Panc1 (cell line): ENCODE measurements at regions not wholly inside any gene's neighbourhood (a gene's known extent, or its start where the extent isn't known, plus 50 kb on each side); places are given as distances from the start of the nearest gene placed in this dataset.

Source experiments
- ATAC-seq: fragments of 200-7000 bp; cut with Tn5 transposase; 2 replicates; pipeline ENCODE4 v1.9.1; 2020; ENCODE audit warnings: mild to moderate bottlenecking, moderate library complexity
- BruUV-seq: library from RNA; stranded (reverse); fragments of 400-500 nt; replicated peaks from 2 replicates; lab custom pipeline; 2021; lab: Mats Ljungman, UMichigan
- CTCF ChIA-PET: fragments of 300-600 bp; sonication (Branson Sonifier 250); formaldehyde crosslinking; loops from one replicate; lab custom pipeline; 2022; ENCODE audit warnings: antibody characterized with exemption; lab: Charles Lee
- POLR2A ChIA-PET: fragments of 300-600 bp; sonication (Branson Sonifier 250); formaldehyde crosslinking; loops from one replicate; lab custom pipeline; 2022; ENCODE audit warnings: antibody characterized with exemption; lab: Charles Lee
- DNase-seq: peaks from one replicate; pipeline ENCODE4 v3.0.0-alpha.2; 2010; ENCODE audit warnings: low read depth, low spot score
- H3K27ac ChIP-seq: 2 replicates; pipeline ENCODE4 v1.5.1; 2011; ENCODE audit warnings: mild to moderate bottlenecking, low read length, inconsistent platforms
- H3K27me3 ChIP-seq: fragments of 200-500 bp; sonication (Bioruptor generic); 2 replicates; pipeline ENCODE4 v1.6.0; 2014; ENCODE audit warnings: low read length, inconsistent platforms; ENCODE audit not compliant: control insufficient read depth, insufficient read depth
- H3K36me3 ChIP-seq: fragments of 200-500 bp; sonication (Bioruptor generic); 2 replicates; pipeline ENCODE4 v1.5.1; 2014; ENCODE audit warnings: inconsistent platforms, mild to moderate bottlenecking, low read length, moderate library complexity; ENCODE audit not compliant: control insufficient read depth, insufficient read depth
- H3K4me1 ChIP-seq: 2 replicates; pipeline ENCODE4 v1.5.1; 2011; ENCODE audit warnings: inconsistent platforms, mild to moderate bottlenecking, low read length, moderate library complexity; ENCODE audit not compliant: control insufficient read depth, insufficient read depth
- H3K4me3 ChIP-seq, 2 experiments: 2 replicates each; pipeline ENCODE4 v1.5.1; 2011 to 2012; ENCODE audit warnings: low read depth in 2 of 2, low read length in 2 of 2, mild to moderate bottlenecking in 2 of 2, inconsistent platforms in 1 of 2, moderate library complexity in 1 of 2
- H3K9me3 ChIP-seq: fragments of 200-500 bp; sonication (Bioruptor generic); 2 replicates; pipeline ENCODE4 v1.5.1; 2014; ENCODE audit warnings: low read depth, mild to moderate bottlenecking, inconsistent platforms, low read length, moderate library complexity; ENCODE audit not compliant: control insufficient read depth, insufficient read depth
- POLR2AphosphoS5 ChIP-seq: IDR thresholded peaks from 2 replicates; pipeline ENCODE4 v1.6.1; 2012; ENCODE audit warnings: mild to moderate bottlenecking, low read depth, low read length, moderate library complexity
- REST ChIP-seq, 2 experiments: IDR thresholded peaks; 2 replicates each; pipeline ENCODE4 v1.6.1; 2011 to 2012; ENCODE audit warnings: low read depth in 2 of 2, control low read depth in 1 of 2, low read length in 1 of 2, mild to moderate bottlenecking in 1 of 2, moderate library complexity in 1 of 2; ENCODE audit not compliant: insufficient read depth in 1 of 2
- SIN3A ChIP-seq: IDR thresholded peaks from 2 replicates; pipeline ENCODE4 v1.6.1; 2012; ENCODE audit warnings: low read depth, mild to moderate bottlenecking, low read length, moderate library complexity, borderline replicate concordance; ENCODE audit not compliant: insufficient read depth
- TCF7L2 ChIP-seq: IDR thresholded peaks from 2 replicates; pipeline ENCODE4 v1.6.1; 2011; ENCODE audit warnings: mild to moderate bottlenecking, low read depth, low read length, inconsistent platforms
- in situ Hi-C: cut with HindIII; loops from 2 replicates; pipeline ENCODE4 v1.10.0; 2016; ENCODE audit warnings: low sequenced_read_pairs, low pct_unique_long_range_greater_than_20kb
- intact Hi-C: fragments of 100-400 bp; cut with micrococcal nuclease; formaldehyde crosslinking; loops from one replicate; pipeline ENCODE4 v1.10.0; 2022; ENCODE audit not compliant: unreplicated experiment
- TF ChIP-seq, protein P1 (sequence below): fragments of 450-650 bp; IDR thresholded peaks from 2 replicates; pipeline ENCODE4 v1.5.1; 2017; ENCODE audit warnings: mild to moderate bottlenecking

GRCh38 chr1:30267046-30267445 lies 456.3 kb downstream of the MATN1 start:
- Histone ChIP-seq H3K9me3 (no peaks in the 10 kb centered on the region), H3K36me3 (no peaks in the 10 kb centered on the region), H3K27ac (no peak overlapping the region), H3K4me1 (no peaks in the 10 kb centered on the region), H3K27me3 (no peaks in the 10 kb centered on the region), H3K4me3 (no peak overlapping the region)
- intact Hi-C loops: no loop called here
- TF ChIP-seq POLR2AphosphoS5 (no peak), REST (IDR thresholded peaks at IDR 0.05; ENCODE audit: insufficient read depth in 1 of 2, low read depth in 2 of 2, low read length in 1 of 2) (no peak), SIN3A (no peak), TCF7L2 (no peak)
- TF ChIP-seq, protein P1, sequence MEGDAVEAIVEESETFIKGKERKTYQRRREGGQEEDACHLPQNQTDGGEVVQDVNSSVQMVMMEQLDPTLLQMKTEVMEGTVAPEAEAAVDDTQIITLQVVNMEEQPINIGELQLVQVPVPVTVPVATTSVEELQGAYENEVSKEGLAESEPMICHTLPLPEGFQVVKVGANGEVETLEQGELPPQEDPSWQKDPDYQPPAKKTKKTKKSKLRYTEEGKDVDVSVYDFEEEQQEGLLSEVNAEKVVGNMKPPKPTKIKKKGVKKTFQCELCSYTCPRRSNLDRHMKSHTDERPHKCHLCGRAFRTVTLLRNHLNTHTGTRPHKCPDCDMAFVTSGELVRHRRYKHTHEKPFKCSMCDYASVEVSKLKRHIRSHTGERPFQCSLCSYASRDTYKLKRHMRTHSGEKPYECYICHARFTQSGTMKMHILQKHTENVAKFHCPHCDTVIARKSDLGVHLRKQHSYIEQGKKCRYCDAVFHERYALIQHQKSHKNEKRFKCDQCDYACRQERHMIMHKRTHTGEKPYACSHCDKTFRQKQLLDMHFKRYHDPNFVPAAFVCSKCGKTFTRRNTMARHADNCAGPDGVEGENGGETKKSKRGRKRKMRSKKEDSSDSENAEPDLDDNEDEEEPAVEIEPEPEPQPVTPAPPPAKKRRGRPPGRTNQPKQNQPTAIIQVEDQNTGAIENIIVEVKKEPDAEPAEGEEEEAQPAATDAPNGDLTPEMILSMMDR: no peak
- ChIA-PET POLR2A (no interaction called here), CTCF (no interaction called here)
- DNase-seq (no peak), ATAC-seq (no peak)
- BruUV-seq: no TSS peak
- in situ Hi-C loops: no loop called here

DNA sequence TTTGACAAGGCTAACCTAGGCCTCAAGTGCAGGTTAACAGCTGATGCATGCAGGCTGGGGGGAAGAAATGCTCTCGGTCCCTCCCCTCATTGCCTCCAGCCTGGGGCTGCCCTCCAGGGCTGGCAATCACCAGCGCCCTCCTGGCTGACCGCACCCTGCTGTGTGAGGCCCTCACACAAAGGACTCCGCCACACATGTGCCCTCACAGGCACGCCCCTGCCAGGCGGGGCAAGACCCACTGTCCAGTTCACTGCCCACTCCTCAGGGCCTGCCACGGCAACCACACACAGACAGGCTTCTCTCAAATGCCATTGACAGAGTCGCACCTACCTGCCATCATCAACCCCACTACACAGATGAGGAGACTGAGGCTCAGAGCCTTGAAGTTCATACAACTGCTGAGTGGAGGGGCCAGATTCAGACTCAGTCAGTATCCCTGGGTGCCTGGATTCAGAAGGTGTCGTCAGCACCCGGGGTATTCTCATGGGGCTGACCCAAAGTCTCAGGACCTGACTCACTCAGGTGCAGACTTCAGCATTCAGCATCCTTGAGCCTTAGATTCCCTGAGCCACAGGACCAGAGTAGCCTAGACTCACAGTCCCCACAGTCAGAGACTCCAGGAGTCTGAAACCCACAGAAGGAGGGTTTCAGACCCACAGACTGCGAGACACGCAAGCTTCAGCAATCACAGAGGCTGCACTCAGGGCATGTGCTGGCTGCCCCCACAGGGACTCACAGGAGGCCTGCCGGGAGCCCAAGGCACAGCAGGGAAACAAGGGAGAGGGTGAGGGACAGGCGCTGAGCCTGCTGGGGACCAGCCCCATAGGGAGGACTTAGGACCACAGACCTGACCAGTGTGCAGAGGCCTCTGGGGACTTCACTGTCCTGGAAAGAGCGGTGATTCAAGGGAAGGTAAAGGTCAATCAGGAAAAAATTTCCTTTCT lies 458.0 kb downstream of the MATN1 start:
- Histone ChIP-seq H3K27me3 (no peaks in the 10 kb centered on the region), H3K4me1 (no peaks in the 10 kb centered on the region), H3K36me3 (no peaks in the 10 kb centered on the region), H3K4me3 (no peak overlapping the region), H3K27ac (no peak overlapping the region), H3K9me3 (no peaks in the 10 kb centered on the region)
- ChIA-PET CTCF (no interaction called here), POLR2A (no interaction called here)
- no peak for DNase-seq
- intact Hi-C loops: no loop called here
- in situ Hi-C loops: no loop called here
- TF ChIP-seq TCF7L2: no peak
- TF ChIP-seq POLR2AphosphoS5: no peak
- no peak for TF ChIP-seq SIN3A
- no peak for TF ChIP-seq REST (IDR thresholded peaks at IDR 0.05; ENCODE audit: insufficient read depth in 1 of 2, low read depth in 2 of 2, low read length in 1 of 2)
- TF ChIP-seq, protein P1: no peak
- ATAC-seq: no peak
- BruUV-seq: no TSS peak
